Activated CD8-positive, alpha-beta memory T cell treated with anti-CD3 and anti-CD28 coated beads, Interleukin-2, amount 10 ng/mL, durations not matched to agents 7 days and 5 days (primary cell): ENCODE measurements at regions not wholly inside any gene's neighbourhood (a gene's known extent, or its start where the extent isn't known, plus 50 kb on each side); places are given as distances from the start of the nearest gene placed in this dataset.
"Not testable (repeated sequence)": the region's sequence is repeated elsewhere in the genome, so short reads cannot be mapped to it uniquely, and the experiment has no call there.

Source experiments
- ATAC-seq: fragments of 150-1000 bp; cut with Tn5 transposase; one replicate; pipeline ENCODE4 v1.10.0; 2021; ENCODE audit warnings: moderate library complexity
- CTCF ChIA-PET: fragments of 350-600 bp; sonication (Branson Sonifier 250); formaldehyde crosslinking; loops from one replicate; lab custom pipeline; 2021; ENCODE audit warnings: antibody characterized with exemption; lab: Charles Lee
- DNase-seq: peaks from one replicate; pipeline ENCODE4 v3.0.0-alpha.2; 2020
- H3K27ac Mint-ChIP-seq: one replicate; pipeline ENCODE4 v1.8.0; 2021; ENCODE audit warnings: mild to moderate bottlenecking, mixed read lengths
- H3K27me3 Mint-ChIP-seq: one replicate; pipeline ENCODE4 v1.8.0; 2021; ENCODE audit warnings: mixed read lengths
- H3K36me3 Mint-ChIP-seq: one replicate; pipeline ENCODE4 v1.8.0; 2021; ENCODE audit warnings: mild to moderate bottlenecking, mixed read lengths
- H3K4me1 Mint-ChIP-seq: one replicate; pipeline ENCODE4 v1.8.0; 2021; ENCODE audit warnings: mixed read lengths
- H3K4me3 Mint-ChIP-seq: one replicate; pipeline ENCODE4 v1.8.0; 2021; ENCODE audit warnings: mild to moderate bottlenecking, moderate library complexity, mixed read lengths
- H3K9me3 Mint-ChIP-seq: one replicate; pipeline ENCODE4 v1.8.0; 2022; ENCODE audit warnings: low read depth, mixed read lengths

DNA sequence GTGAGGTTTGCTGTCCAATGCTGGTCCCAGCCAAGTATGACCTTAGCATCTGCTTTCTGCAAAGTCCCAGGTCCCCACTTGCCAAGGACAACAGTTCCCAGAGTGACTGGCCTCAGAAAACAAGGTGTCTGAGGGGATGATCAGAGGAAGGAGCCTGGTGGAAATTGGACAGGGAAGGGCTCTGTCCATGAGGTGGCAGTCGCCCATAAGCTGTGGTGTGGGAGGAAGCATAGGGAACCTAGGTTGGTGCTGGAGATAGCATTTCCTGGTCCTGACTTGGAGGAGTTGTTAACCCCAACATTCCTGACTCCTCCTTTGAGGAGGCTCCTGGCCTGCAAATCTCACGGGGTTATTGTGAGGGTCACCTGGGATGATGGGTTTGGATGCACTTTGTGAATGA lies 77.8 kb downstream of the LIMS4 start:
- H3K9me3 Mint-ChIP-seq, H3K27me3 Mint-ChIP-seq, ATAC-seq, H3K4me1 Mint-ChIP-seq, H3K4me3 Mint-ChIP-seq, H3K36me3 Mint-ChIP-seq, DNase-seq, CTCF ChIA-PET, H3K27ac Mint-ChIP-seq: not testable (repeated sequence)

GRCh38 chr2:110392366-110392765 lies 80.2 kb downstream of the LIMS4 start:
- not testable (repeated sequence) for H3K27me3 Mint-ChIP-seq, H3K4me3 Mint-ChIP-seq, H3K4me1 Mint-ChIP-seq

GRCh38 chr2:110391035-110391418 lies 81.6 kb downstream of the LIMS4 start:
- H3K27ac Mint-ChIP-seq, H3K36me3 Mint-ChIP-seq, CTCF ChIA-PET, ATAC-seq, DNase-seq, H3K4me1 Mint-ChIP-seq, H3K9me3 Mint-ChIP-seq, H3K4me3 Mint-ChIP-seq, H3K27me3 Mint-ChIP-seq: not testable (repeated sequence)

More at GRCh38 chr2:110392366-110392765, 80.2 kb downstream of the LIMS4 start:
- H3K36me3 Mint-ChIP-seq, CTCF ChIA-PET, DNase-seq, H3K27ac Mint-ChIP-seq, ATAC-seq, H3K9me3 Mint-ChIP-seq: not testable (repeated sequence)

GRCh38 chr2:110390351-110391034 lies 82.1 kb downstream of the LIMS4 start:
- peak; percentile 36 for ATAC-seq
- H3K4me3 Mint-ChIP-seq, CTCF ChIA-PET: not testable (repeated sequence)

GRCh38 chr2:110387044-110387443 lies 85.6 kb downstream of the LIMS4 start:
- H3K27ac Mint-ChIP-seq, H3K4me1 Mint-ChIP-seq, ATAC-seq, H3K27me3 Mint-ChIP-seq, H3K9me3 Mint-ChIP-seq, DNase-seq, H3K36me3 Mint-ChIP-seq, CTCF ChIA-PET, H3K4me3 Mint-ChIP-seq: not testable (repeated sequence)

More at GRCh38 chr2:110390351-110391034, 82.1 kb downstream of the LIMS4 start:
- not testable (repeated sequence) for DNase-seq, H3K4me1 Mint-ChIP-seq, H3K27ac Mint-ChIP-seq, H3K27me3 Mint-ChIP-seq, H3K36me3 Mint-ChIP-seq, H3K9me3 Mint-ChIP-seq

DNA sequence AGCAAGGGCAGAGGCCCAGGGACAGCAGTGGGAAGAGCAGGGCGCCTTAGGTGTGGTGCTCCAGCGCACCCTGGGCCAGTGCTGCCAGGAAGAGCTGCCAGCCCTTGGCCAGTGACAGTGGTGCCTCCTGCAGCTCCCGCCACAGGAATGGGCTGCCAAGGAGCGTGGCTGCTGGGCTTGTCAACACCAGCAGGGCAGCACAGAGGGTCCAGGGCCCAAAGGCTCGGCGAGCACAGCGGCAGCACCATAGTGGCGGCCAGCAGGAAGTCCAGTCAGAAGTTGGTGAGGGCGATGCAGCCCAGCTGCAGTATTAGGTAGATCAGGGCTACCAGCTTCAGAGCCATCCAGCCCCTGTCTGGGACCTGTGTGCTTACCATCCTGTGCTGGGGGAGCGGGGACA lies 86.1 kb downstream of the LIMS4 start:
- H3K27ac Mint-ChIP-seq, DNase-seq, H3K4me1 Mint-ChIP-seq, H3K9me3 Mint-ChIP-seq, H3K36me3 Mint-ChIP-seq, H3K27me3 Mint-ChIP-seq, CTCF ChIA-PET, ATAC-seq, H3K4me3 Mint-ChIP-seq: not testable (repeated sequence)

- H3K27ac Mint-ChIP-seq, H3K36me3 Mint-ChIP-seq, H3K27me3 Mint-ChIP-seq, H3K9me3 Mint-ChIP-seq, DNase-seq, H3K4me1 Mint-ChIP-seq, ATAC-seq, H3K4me3 Mint-ChIP-seq, CTCF ChIA-PET: not testable (repeated sequence)
Observed at GRCh38 chr2:110384736-110385119, 87.9 kb downstream of the LIMS4 start.

- peak; percentile 45 for ATAC-seq
- H3K9me3 Mint-ChIP-seq, H3K27ac Mint-ChIP-seq, H3K27me3 Mint-ChIP-seq, H3K4me1 Mint-ChIP-seq, DNase-seq, CTCF ChIA-PET, H3K36me3 Mint-ChIP-seq, H3K4me3 Mint-ChIP-seq: not testable (repeated sequence)
Observed at GRCh38 chr2:110384109-110384735, 88.4 kb downstream of the LIMS4 start.

GRCh38 chr2:110383163-110384048 lies 89.2 kb downstream of the LIMS4 start:
- CTCF ChIA-PET, H3K4me1 Mint-ChIP-seq, DNase-seq, H3K4me3 Mint-ChIP-seq, H3K27me3 Mint-ChIP-seq, H3K27ac Mint-ChIP-seq, H3K36me3 Mint-ChIP-seq, H3K9me3 Mint-ChIP-seq: not testable (repeated sequence)
- peak; percentile 90 for ATAC-seq

DNA sequence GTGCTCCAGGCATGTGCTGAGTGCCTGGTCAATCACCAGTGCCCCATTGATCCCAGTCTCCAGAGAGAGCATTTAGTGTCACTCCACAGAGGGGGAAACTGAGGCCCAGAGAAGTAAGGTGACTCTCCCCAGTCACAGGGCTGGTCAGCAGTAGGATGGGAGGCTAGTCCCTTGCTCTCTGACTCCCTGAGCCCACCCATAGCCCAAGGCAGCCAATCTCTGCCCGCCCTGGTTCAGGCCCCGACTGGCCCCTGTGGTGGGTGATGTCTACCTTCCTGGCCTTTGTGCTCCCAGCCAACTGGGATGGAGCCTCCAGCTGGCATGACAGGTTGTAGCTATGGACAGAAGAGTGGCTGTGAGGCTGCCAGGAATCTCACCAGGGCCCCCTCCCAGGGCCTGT lies 99.1 kb downstream of the LIMS4 start:
- H3K4me3 Mint-ChIP-seq, CTCF ChIA-PET, H3K27me3 Mint-ChIP-seq, H3K9me3 Mint-ChIP-seq, ATAC-seq, H3K4me1 Mint-ChIP-seq, DNase-seq, H3K27ac Mint-ChIP-seq, H3K36me3 Mint-ChIP-seq: not testable (repeated sequence)

DNA sequence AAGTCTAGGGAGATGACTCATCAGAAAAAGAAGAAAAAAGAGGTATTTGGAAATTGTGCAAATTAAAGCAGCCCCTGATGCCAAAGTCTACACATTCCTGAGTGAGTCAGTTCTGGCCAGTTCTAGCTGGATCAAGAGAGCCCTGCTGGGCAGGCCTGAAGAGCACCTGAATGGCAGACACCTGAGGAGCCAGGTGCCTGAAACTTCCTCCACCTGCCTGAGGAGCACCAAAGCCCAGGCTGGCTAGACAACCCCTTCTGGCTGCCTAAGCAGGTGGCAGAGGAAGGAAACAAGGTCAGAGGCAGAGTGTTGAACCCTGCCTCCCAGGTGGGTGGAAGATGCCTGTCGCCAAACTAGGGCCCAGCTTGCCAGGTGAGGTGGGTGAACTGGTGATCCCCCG lies 101.0 kb downstream of the LIMS4 start:
- ATAC-seq, H3K9me3 Mint-ChIP-seq, H3K4me1 Mint-ChIP-seq, H3K36me3 Mint-ChIP-seq, CTCF ChIA-PET, H3K27me3 Mint-ChIP-seq, DNase-seq, H3K4me3 Mint-ChIP-seq, H3K27ac Mint-ChIP-seq: not testable (repeated sequence)

GRCh38 chr2:110357616-110358015 lies 115.0 kb downstream of the LIMS4 start:
- CTCF ChIA-PET, H3K4me1 Mint-ChIP-seq, DNase-seq, ATAC-seq, H3K9me3 Mint-ChIP-seq, H3K27ac Mint-ChIP-seq, H3K27me3 Mint-ChIP-seq, H3K36me3 Mint-ChIP-seq, H3K4me3 Mint-ChIP-seq: not testable (repeated sequence)

GRCh38 chr2:110354294-110355018 lies 118.2 kb downstream of the LIMS4 start:
- DNase-seq, H3K27me3 Mint-ChIP-seq, H3K36me3 Mint-ChIP-seq, H3K27ac Mint-ChIP-seq, ATAC-seq, CTCF ChIA-PET, H3K4me1 Mint-ChIP-seq, H3K9me3 Mint-ChIP-seq, H3K4me3 Mint-ChIP-seq: not testable (repeated sequence)
